ENCODE measurements at regions not wholly inside any gene's neighbourhood (a gene's known extent, or its start where the extent isn't known, plus 50 kb on each side); places are given as distances from the start of the nearest gene placed in this dataset.

GRCh38 chr18:70558371-70558770 is 269.5 kb downstream of the SOCS6 start:
- TF ChIP-seq CTCF (IDR thresholded peaks at IDR 0.05), result no peak
- no peak for TF ChIP-seq POLR2A (IDR thresholded peaks at IDR 0.05)

Data from right lobe of liver (tissue), 4 donors.